ENCODE measurements at regions not wholly inside any gene's neighbourhood (a gene's known extent, or its start where the extent isn't known, plus 50 kb on each side); places are given as distances from the start of the nearest gene placed in this dataset.

GRCh38 chr5:173547579-173547978 is 68.9 kb downstream of the BOD1 start:
- TF ChIP-seq GTF2F1 (IDR thresholded peaks at IDR 0.05; ENCODE audit: borderline replicate concordance, low read depth, low read length): no peak
- no peak for TF ChIP-seq EZH2 (IDR thresholded peaks at IDR 0.05; ENCODE audit: low read depth, low read length, severe bottlenecking)
- TF ChIP-seq CTCF (IDR thresholded peaks at IDR 0.05; ENCODE audit: control extremely low read depth in 1 of 3, insufficient read depth in 1 of 3, low read depth in 1 of 3, low read length in 3 of 3): no peak
- no peak for TF ChIP-seq SIRT6 (IDR thresholded peaks at IDR 0.05; ENCODE audit: low read length)
- TF ChIP-seq ZNF274 (IDR thresholded peaks at IDR 0.05; ENCODE audit: borderline replicate concordance, extremely low read depth, low read length): no peak
- no peak for TF ChIP-seq EGR1 (IDR thresholded peaks at IDR 0.05; ENCODE audit: borderline replicate concordance, low read depth, low read length)
- no peak for TF ChIP-seq RNF2 (IDR thresholded peaks at IDR 0.05; ENCODE audit: borderline replicate concordance, low read depth, low read length, missing control alignments, poor library complexity, severe bottlenecking)
- TF ChIP-seq MAX (IDR thresholded peaks at IDR 0.05): no peak

All from H1 (cell line).